ENCODE measurements at regions not wholly inside any gene's neighbourhood (a gene's known extent, or its start where the extent isn't known, plus 50 kb on each side); places are given as distances from the start of the nearest gene placed in this dataset.

GRCh38 chr7:124692425-124692824 is 73.2 kb downstream of the GPR37 start:
- DNase-seq (ENCODE audit: low read depth): no peak

GRCh38 chr7:124690840-124691239 is 74.8 kb downstream of the GPR37 start:
- no peak for DNase-seq (ENCODE audit: low read depth)

DNA sequence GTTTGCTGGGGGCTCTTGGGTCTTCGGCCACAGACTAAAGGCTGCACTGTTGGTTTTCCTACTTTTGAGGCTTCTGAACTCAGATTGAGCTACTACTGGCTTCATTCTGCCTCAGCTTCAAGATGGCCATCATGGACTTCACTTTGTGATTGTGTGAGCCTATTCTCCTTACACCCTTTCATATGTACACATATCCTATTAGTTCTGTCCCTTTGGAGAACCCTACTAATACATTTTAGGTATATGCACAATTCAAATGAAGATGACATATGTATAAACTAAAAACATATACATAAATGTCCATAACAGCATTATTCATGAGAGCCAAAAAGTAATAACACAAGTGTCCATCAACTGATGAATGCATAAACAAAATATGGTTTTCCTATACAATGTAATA is 75.7 kb downstream of the GPR37 start:
- no peak for DNase-seq (ENCODE audit: low read depth)

GRCh38 chr7:124689523-124689922 is 76.1 kb downstream of the GPR37 start:
- no peak for DNase-seq (ENCODE audit: low read depth)

DNA sequence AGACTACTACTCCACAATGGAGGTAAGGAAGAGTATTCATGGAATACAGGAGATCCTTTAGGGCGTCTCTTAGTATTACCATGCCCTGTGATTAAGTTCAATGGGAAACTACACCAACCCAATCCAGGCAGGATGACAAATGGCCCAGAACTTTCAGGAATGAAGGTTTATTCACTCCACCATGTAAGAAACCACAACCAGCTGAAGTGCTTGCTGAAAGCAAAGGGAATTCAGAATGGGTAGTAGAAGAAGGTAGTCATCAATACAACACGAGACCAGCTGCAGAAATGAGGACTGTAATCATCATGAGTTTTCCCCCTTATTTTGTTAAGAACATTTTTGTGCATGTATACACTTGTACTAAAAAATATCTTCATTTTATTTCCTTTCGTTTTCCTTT is 76.6 kb downstream of the GPR37 start:
- peak; percentile 74 for DNase-seq (ENCODE audit: low read depth)

- no peak for DNase-seq (ENCODE audit: low read depth)
Observed at GRCh38 chr7:124686543-124687171, 78.9 kb downstream of the GPR37 start.

DNA sequence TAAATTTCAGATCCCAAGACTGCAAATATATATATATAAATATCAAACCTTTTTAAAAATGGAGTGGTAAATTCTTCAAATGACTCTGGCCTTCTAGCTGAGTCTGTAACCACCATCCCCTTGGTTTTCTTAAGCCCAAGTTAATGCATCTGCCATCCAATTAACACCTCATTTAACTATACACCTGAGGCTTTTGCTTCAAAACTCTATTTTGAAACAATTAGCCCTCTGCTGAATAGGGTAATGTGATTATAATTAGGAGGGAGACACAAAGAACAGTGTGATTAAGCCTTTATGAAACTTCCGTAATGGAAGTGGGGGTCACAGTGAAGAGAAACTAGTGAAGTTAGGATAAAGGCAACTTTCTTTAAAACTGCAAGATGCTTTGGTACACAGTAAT is 83.6 kb downstream of the GPR37 start:
- DNase-seq (ENCODE audit: low read depth): no peak

DNA sequence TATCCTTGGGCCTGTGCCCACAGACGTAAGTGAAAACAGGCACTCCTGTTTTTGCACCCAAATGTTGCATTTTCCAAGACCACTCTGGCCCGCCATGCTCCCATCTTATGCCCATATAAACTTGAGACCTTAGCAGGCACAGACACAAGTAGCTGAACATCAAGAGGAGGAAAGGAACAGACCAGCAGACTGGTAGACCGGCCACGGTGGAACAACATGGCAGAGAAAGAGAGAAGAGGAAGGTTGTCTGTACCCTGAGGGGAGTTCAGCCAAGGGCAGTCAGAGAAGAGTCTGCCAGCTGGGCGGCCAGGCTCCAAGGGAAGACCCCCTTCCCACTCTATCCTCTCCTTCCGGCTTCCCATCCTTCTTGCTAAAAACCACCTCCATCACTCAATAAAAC is 85.3 kb downstream of the GPR37 start:
- no peak for DNase-seq (ENCODE audit: low read depth)

GRCh38 chr7:124679586-124680225 is 85.9 kb downstream of the GPR37 start:
- DNase-seq (ENCODE audit: low read depth): no peak

DNA sequence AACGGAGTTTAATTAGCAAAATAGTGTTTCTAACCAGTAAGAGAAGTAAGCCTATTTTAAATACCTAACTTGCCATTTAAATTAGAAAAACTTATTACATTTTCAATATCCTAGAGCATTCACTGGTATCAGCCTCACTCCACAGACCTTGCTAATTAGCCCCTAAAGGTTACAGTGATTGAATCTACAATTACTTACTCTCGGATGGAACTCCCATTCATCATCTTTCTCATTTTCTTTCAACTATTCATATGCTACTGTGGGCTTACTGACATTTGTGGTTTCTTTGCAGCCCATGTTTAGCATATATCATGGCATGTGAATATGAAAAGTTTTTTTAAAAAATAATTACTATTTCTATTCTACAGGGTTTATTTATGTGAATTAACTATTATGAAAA is 86.4 kb downstream of the GPR37 start:
- DNase-seq (ENCODE audit: low read depth): no peak

GRCh38 chr7:124674451-124674850 is 91.1 kb downstream of the GPR37 start:
- DNase-seq (ENCODE audit: low read depth): no peak

DNA sequence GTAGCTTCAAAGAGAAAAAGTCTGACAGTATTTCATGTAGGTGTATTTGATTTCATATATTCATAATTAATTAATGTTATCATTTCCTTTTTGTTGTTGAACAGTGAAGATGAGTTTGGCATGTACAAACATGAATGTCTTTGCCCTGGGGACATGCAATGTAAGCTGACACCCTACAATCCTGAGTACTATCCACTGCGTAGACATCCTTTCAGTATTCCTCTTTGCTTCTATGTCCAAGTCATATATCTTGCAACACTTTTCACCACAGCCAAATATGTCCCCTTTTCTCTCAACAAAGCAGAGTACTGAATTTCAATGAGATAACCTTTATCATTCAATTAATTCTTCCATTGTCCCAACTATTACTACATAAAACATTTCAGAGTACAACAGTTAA is 93.6 kb downstream of the GPR37 start:
- DNase-seq (ENCODE audit: low read depth): no peak

DNA sequence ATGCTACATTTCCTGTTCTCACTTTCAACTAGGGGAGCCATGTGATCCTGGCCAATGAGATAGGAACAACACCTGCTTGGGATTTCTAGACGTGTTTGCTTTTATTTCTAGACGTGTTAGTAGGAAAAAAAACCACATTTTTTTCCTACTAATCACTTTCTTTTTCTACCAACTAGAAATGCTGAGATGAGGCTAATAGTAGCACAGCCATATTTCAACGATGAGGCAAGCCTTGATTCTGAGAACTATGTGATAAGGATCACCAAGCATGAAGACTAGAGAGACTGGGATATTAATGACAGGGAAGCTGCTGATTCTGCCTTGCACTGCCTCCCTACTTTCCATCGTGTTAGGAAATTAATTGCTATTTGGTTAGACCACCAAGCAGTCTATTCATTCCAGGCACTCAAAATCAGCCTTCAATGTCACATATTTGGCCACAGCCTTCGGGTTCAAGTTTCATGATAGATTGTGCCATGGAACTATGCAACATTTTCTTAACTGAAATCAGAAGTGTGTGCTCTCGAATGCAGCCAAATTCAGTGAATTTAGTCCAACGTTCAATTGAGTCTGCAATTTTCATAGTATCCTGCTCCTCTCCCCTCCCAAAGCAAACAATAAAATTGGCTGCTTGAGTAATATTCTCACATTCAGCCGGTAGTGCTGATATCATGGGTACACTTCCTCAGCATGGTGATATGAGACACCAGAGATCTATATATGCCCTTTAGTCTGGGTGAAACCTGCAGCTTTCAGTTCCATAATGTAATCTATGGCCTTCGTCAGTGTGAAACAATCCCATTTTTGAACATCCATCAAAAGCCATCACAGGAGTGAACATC is 98.1 kb downstream of the GPR37 start:
- no peak for DNase-seq (ENCODE audit: low read depth)

GRCh38 chr7:124662937-124663336 is 102.7 kb downstream of the GPR37 start:
- DNase-seq (ENCODE audit: low read depth): no peak

DNA sequence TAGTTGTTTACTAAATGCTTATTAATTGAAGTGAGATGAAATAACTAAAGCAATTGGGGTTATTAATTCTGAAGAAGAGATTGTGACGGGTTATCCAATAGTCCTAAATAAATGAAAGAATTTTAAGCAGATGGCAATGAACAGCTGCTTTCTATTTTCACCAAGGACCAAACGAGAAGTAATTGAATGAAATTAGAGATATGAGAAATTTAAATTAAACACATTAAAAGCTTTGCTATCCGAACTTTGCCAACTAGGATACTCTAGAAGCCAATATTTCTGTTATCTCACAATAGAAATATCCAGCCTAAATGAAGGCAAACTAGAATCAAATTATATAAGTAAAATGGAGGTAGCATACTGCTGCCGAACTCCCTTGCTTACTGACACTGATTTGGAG is 103.2 kb downstream of the GPR37 start:
- no peak for DNase-seq (ENCODE audit: low read depth)

DNA sequence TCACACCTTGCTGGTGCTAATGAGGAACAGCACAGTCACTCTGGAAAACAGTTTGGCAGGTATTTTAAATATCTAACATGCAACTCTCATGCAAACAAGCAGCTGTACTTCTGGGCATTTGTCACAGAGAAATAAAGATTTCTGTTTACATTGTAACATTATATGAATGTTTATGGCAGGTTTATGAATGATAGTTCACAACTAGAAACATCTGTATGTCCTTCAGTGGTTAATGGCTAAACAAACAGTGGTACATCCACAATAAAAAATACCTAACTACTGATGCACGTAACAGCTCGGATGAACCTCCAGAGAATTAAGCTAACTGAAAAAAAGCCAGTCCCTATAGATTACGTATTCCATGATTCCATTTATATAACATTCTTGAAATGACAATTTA is 109.6 kb downstream of the GPR37 start:
- no peak for DNase-seq (ENCODE audit: low read depth)

DNA sequence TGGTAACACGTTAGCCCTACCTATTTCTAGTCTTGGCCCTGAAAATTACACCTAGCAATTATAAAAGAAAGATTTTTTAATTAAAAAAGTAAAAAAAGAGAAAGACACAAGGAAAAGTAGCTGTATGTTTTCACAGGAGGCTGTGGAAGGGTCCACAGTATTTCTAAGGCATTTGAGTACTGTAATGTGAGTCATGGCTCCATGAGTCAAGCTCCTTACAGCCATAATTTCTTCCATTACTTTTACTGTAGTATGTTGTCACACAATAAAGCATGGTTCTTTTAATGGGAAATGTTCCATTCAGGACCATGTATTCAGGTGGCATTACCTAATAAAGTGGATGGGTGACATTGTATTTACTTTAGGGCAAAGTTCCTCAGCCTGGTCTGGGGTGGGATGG is 113.4 kb downstream of the GPR37 start:
- DNase-seq (ENCODE audit: low read depth): peak; percentile 43

GRCh38 chr7:124651136-124651535 is 114.5 kb downstream of the GPR37 start:
- DNase-seq (ENCODE audit: low read depth): no peak

DNA sequence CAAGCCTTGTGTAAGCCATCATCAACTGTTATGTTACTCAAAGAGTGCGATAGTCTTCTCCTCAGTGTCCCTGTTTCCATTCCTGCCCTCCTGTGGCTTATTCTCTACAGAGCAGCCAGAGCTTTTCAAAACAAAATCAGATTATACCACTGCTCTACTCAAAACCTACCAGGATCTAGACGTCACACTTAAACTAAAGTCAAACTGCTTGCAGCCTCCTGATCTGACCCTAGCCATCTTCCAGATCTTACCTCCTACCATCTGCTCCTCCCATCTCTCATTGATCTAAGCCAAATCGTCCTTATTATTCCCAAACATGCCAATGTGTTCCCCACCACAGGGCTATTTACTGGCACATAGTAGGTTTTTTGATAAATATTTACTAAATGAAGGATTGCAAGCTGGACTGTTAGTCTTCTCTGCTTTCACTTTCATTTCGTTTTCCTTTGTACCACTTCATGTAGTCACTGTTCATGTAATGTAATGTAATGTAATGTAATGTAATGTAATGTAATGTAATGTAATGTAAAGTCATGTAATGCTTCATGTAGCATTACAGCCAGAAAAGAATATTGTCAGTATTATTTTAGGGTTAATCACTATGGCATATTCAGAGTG is 116.1 kb downstream of the GPR37 start:
- DNase-seq (ENCODE audit: low read depth): no peak

- DNase-seq (ENCODE audit: low read depth): no peak
Observed at GRCh38 chr7:124647630-124648306, 117.8 kb downstream of the GPR37 start.

GRCh38 chr7:124645704-124646103 is 119.9 kb downstream of the GPR37 start:
- no peak for DNase-seq (ENCODE audit: low read depth)

DNA sequence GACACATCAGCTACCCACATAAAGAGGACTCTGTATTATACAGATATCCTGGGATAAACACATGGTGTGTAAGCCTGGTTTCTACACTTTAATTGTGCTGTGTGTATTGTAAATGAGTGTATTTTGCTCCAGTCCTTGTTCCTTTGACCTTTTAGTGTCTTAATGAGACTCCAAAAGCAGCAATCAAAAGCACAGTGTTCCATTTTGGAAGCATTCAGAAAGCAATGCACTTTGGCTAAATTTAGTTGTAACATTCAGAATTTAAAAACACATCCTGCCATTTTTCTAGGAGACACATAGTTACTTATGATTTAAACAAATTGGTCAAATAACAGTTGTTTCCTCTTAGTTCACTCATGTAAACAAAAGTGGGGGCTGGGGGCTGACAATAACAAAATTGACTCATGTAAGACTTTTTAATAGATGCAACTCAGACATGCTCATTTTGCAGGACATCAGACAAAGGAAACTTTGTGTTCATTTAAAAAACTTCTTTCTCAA is 122.2 kb downstream of the GPR37 start:
- DNase-seq (ENCODE audit: low read depth): no peak

Data from ELR (cell line).